MM.1S (cell line): ENCODE measurements at regions not wholly inside any gene's neighbourhood (a gene's known extent, or its start where the extent isn't known, plus 50 kb on each side); places are given as distances from the start of the nearest gene placed in this dataset.

Source experiments
- EZH2 ChIP-seq: fragments of 300-600 bp; sonication (generic); optimal IDR thresholded peaks from 2 replicates; pipeline ENCODE3; 2017; ENCODE audit warnings: low read depth, mild to moderate bottlenecking, antibody characterized with exemption, low read length, mixed read lengths
- TF ChIP-seq, protein P1 (sequence below): fragments of 300-600 bp; sonication (generic); IDR thresholded peaks from 2 replicates; pipeline ENCODE4 v1.5.1; 2016; ENCODE audit warnings: antibody characterized with exemption, low read length, mixed read lengths

DNA sequence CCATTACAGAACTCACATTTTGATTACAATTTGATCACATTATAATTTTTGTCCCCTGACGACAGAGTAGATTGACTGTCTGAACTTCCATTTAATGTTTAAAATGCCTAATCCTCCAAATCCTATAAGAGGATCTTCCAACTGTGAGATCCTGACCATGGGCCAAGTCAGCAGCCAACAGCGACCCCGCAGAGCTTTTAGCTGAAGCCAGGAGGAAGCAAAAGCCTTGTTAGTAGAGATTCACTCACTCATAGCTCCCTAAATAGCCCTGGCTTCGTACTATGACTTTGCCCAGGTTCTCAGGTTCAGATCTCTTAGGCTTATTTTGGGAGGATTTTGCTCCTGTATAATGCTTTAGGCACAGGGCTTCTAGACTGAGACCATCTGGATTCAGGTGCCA lies 413.1 kb downstream of the NKX6-1 start:
- TF ChIP-seq EZH2 = no peak
- TF ChIP-seq, protein P1, sequence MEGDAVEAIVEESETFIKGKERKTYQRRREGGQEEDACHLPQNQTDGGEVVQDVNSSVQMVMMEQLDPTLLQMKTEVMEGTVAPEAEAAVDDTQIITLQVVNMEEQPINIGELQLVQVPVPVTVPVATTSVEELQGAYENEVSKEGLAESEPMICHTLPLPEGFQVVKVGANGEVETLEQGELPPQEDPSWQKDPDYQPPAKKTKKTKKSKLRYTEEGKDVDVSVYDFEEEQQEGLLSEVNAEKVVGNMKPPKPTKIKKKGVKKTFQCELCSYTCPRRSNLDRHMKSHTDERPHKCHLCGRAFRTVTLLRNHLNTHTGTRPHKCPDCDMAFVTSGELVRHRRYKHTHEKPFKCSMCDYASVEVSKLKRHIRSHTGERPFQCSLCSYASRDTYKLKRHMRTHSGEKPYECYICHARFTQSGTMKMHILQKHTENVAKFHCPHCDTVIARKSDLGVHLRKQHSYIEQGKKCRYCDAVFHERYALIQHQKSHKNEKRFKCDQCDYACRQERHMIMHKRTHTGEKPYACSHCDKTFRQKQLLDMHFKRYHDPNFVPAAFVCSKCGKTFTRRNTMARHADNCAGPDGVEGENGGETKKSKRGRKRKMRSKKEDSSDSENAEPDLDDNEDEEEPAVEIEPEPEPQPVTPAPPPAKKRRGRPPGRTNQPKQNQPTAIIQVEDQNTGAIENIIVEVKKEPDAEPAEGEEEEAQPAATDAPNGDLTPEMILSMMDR = no peak
